ENCODE measurements at regions not wholly inside any gene's neighbourhood (a gene's known extent, or its start where the extent isn't known, plus 50 kb on each side); places are given as distances from the start of the nearest gene placed in this dataset.

- TF ChIP-seq, protein P1, sequence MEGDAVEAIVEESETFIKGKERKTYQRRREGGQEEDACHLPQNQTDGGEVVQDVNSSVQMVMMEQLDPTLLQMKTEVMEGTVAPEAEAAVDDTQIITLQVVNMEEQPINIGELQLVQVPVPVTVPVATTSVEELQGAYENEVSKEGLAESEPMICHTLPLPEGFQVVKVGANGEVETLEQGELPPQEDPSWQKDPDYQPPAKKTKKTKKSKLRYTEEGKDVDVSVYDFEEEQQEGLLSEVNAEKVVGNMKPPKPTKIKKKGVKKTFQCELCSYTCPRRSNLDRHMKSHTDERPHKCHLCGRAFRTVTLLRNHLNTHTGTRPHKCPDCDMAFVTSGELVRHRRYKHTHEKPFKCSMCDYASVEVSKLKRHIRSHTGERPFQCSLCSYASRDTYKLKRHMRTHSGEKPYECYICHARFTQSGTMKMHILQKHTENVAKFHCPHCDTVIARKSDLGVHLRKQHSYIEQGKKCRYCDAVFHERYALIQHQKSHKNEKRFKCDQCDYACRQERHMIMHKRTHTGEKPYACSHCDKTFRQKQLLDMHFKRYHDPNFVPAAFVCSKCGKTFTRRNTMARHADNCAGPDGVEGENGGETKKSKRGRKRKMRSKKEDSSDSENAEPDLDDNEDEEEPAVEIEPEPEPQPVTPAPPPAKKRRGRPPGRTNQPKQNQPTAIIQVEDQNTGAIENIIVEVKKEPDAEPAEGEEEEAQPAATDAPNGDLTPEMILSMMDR (conservative IDR thresholded peaks at IDR 0.05; ENCODE audit: low read depth, low read length) = no peak
- no peak for TF ChIP-seq EZH2 (IDR thresholded peaks at IDR 0.05; ENCODE audit: borderline replicate concordance, low read depth, low read length, poor library complexity, severe bottlenecking)
These were observed 56.4 kb upstream of the ITGA6 start for GRCh38 chr2:172370821-172371455.
